ENCODE measurements at regions not wholly inside any gene's neighbourhood (a gene's known extent, or its start where the extent isn't known, plus 50 kb on each side); places are given as distances from the start of the nearest gene placed in this dataset.

DNA sequence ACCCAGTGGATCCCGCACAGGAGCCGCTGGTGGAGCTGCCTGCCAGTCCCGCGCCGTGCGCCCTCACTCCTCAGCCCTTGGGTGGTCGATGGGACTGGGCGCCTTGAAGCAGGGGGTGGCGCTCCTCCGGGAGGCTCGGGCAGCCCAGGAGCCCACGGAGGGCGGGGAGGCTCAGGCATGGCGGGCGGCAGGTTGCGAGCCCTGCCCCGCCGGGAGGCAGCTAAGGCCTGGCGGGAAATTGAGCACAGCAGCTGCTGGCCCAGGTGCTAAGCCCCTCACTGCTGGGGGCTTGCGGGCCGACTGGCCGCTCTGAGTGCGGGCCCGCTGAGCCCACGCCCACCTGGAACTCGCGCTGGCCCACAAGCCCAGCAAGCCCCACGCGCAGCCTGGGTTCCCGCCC lies 127.1 kb upstream of the TMEM164 start:
- H3K9me3 ChIP-seq = no peaks in the 10 kb centered on the region

DNA sequence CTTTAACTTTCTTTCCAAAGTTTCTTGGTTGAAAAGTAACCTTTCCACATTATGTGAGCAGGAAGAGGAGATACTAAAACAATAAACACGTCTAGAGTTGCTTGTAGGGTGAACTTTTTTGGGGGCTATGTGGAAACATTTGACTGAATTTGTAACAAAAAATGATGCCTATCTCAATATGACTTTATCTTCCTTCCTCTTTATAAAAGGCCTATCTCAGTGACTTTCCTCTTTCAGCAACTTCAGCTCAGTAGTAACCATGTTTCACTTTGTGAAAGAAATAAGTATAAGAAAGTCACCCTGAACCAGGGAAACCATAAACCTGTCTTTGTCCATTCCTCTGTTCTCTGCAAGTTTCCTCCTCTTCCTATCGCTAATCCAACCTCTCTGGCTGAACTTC lies 124.7 kb upstream of the TMEM164 start:
- intact Hi-C loops (cut with DNase I; ENCODE audit: low total_unique reads) = no loop called here
- no peaks in the 10 kb centered on the region for H3K36me3 ChIP-seq
- H3K27me3 ChIP-seq = peaks cover 0 to 35% of the 10 kb centered on the region in 2 donors
- no peak overlapping the region for H3K4me3 ChIP-seq
- TF ChIP-seq, protein P1, sequence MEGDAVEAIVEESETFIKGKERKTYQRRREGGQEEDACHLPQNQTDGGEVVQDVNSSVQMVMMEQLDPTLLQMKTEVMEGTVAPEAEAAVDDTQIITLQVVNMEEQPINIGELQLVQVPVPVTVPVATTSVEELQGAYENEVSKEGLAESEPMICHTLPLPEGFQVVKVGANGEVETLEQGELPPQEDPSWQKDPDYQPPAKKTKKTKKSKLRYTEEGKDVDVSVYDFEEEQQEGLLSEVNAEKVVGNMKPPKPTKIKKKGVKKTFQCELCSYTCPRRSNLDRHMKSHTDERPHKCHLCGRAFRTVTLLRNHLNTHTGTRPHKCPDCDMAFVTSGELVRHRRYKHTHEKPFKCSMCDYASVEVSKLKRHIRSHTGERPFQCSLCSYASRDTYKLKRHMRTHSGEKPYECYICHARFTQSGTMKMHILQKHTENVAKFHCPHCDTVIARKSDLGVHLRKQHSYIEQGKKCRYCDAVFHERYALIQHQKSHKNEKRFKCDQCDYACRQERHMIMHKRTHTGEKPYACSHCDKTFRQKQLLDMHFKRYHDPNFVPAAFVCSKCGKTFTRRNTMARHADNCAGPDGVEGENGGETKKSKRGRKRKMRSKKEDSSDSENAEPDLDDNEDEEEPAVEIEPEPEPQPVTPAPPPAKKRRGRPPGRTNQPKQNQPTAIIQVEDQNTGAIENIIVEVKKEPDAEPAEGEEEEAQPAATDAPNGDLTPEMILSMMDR (IDR thresholded peaks at IDR 0.05) = no peak
- TF ChIP-seq POLR2AphosphoS5 (IDR thresholded peaks at IDR 0.05) (no peak), POLR2A (IDR thresholded peaks at IDR 0.05) (no peak)
- H3K4me1 ChIP-seq = no peaks in the 10 kb centered on the region
- H3K9me3 ChIP-seq = no peaks in the 10 kb centered on the region
- DNase-seq (ENCODE audit: low spot score in 2 of 2) = no peak
- H3K27ac ChIP-seq = no peak overlapping the region

More for the DNA sequence above, 127.1 kb upstream of the TMEM164 start:
- no peaks in the 10 kb centered on the region for H3K4me1 ChIP-seq
- H3K27me3 ChIP-seq = peaks cover 0 to 48% of the 10 kb centered on the region in 2 donors
- intact Hi-C loops (cut with DNase I; ENCODE audit: low total_unique reads) = no loop called here
- no peaks in the 10 kb centered on the region for H3K36me3 ChIP-seq
- TF ChIP-seq POLR2A (IDR thresholded peaks at IDR 0.05) (no peak), POLR2AphosphoS5 (IDR thresholded peaks at IDR 0.05) (no peak)
- TF ChIP-seq, protein P1 (IDR thresholded peaks at IDR 0.05) = no peak
- no peak for DNase-seq (ENCODE audit: low spot score in 2 of 2)
- no peak overlapping the region for H3K27ac ChIP-seq
- no peak overlapping the region for H3K4me3 ChIP-seq

DNA sequence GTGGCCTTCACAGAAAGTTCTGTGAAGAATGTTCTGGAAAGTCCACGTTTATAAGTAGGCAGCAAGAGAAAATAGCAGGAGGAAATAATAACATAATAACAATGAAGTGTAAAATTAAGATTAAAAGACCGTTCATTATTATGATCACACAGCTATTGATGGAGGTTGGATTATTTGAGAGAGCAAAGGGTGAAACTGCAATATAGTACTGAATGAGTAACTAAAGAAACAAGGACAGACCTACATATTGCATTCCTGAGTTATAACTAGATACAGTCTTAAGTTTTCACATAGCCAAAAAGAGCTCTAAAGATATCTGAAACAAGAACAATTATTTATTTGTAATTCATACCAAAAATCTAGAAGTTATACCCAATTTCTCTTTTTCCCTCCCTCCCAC lies 122.9 kb upstream of the TMEM164 start:
- Histone ChIP-seq H3K4me1 (no peaks in the 10 kb centered on the region), H3K27ac (no peak overlapping the region), H3K4me3 (no peak overlapping the region), H3K36me3 (no peaks in the 10 kb centered on the region), H3K9me3 (no peaks in the 10 kb centered on the region), H3K27me3 (peaks cover 0 to 36% of the 10 kb centered on the region in 2 donors)
- no peak for DNase-seq (ENCODE audit: low spot score in 2 of 2)
- intact Hi-C loops (cut with DNase I; ENCODE audit: low total_unique reads) = no loop called here
- TF ChIP-seq, protein P1 (IDR thresholded peaks at IDR 0.05) = no peak
- TF ChIP-seq POLR2AphosphoS5 (IDR thresholded peaks at IDR 0.05) (no peak), POLR2A (IDR thresholded peaks at IDR 0.05) (no peak)

DNA sequence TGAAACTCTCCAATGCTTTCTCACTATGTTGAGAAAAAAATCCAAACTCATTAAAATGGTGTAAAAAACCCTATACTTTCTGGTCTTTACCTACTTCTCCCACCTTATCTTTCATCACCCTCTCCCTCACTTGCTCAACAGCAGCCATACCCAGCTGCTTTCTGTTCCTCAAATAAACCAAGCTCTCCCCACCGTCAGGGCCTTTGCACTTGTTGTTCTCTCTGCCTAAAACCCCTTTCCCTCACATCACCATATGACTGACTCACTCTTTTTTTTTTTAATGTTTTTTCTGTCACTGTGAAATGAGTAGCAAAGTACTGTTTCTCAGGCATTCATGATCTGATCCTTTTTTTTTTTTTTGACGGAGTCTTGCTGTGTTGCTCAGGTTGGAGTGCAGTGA lies 122.3 kb upstream of the TMEM164 start:
- Histone ChIP-seq H3K27ac (no peak overlapping the region), H3K4me1 (no peaks in the 10 kb centered on the region), H3K27me3 (peaks cover 0 to 36% of the 10 kb centered on the region in 2 donors), H3K9me3 (no peaks in the 10 kb centered on the region), H3K36me3 (no peaks in the 10 kb centered on the region), H3K4me3 (no peak overlapping the region)
- no peak for DNase-seq (ENCODE audit: low spot score in 2 of 2)
- TF ChIP-seq POLR2A (IDR thresholded peaks at IDR 0.05) (no peak), POLR2AphosphoS5 (IDR thresholded peaks at IDR 0.05) (no peak)
- TF ChIP-seq, protein P1 (IDR thresholded peaks at IDR 0.05) = no peak
- intact Hi-C loops (cut with DNase I; ENCODE audit: low total_unique reads) = no loop called here

DNA sequence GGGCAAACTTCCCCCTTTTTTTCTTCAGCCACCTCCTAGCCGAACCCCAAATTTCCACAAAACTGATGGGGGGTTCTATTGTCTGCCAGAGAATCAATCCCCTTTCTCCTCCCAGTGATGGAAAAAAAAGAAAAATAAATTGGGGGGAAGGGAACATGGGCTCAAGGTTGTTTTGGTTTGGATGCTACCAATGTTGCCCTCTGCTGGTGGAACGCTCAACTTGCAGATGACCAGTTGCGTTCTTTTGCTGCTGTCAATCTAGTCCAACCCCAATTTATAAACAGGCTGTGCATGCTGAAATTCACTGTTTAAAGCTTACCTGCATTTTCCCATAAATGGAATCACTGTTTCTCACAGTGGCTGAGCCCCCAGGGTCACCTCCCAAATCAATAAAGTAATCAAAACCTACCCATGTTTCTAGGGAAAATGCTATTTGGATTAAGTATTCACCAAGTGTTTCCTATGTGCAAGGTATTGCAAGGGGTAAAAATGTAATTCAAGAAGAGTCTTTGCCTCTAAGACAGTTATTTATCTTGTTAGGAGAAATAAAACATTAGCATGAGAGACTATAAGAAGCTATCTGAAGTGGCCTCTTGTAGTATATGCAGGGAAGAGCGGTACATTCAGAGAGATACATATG lies 116.7 kb upstream of the TMEM164 start:
- intact Hi-C loops (cut with DNase I; ENCODE audit: low total_unique reads) = no loop called here
- DNase-seq (ENCODE audit: low spot score in 2 of 2) = no peak
- H3K27ac ChIP-seq = no peak overlapping the region
- TF ChIP-seq, protein P1 (IDR thresholded peaks at IDR 0.05) = peak; percentile 51 to 71 (median 57)
- no peak for TF ChIP-seq POLR2AphosphoS5 (IDR thresholded peaks at IDR 0.05)
- no peak for TF ChIP-seq POLR2A (IDR thresholded peaks at IDR 0.05)
- peaks cover 0 to 36% of the 10 kb centered on the region in 2 donors for H3K27me3 ChIP-seq
- H3K9me3 ChIP-seq = no peaks in the 10 kb centered on the region
- no peak overlapping the region for H3K4me3 ChIP-seq
- H3K36me3 ChIP-seq = no peaks in the 10 kb centered on the region
- no peaks in the 10 kb centered on the region for H3K4me1 ChIP-seq
